ENCODE measurements at regions not wholly inside any gene's neighbourhood (a gene's known extent, or its start where the extent isn't known, plus 50 kb on each side); places are given as distances from the start of the nearest gene placed in this dataset.

GRCh38 chr22:49691256-49691655 lies 136.4 kb downstream of the BRD1 start (continued):
- TF ChIP-seq ETS1 (IDR thresholded peaks at IDR 0.05): no peak
- TF ChIP-seq ZNF331 (CRISPR knock-in tag; IDR thresholded peaks at IDR 0.05; ENCODE audit: low read depth): no peak

GRCh38 chr22:49690454-49690853 lies 137.2 kb downstream of the BRD1 start:
- Mint-ChIP-seq H3K4me1 (no peaks in the 10 kb centered on the region), H3K27ac (no peak overlapping the region), H3K27me3 (ENCODE audit: insufficient read depth, low read depth, poor library complexity) (peaks cover 5% of the 10 kb centered on the region), H3K4me3 (no peak overlapping the region), H3K9me3 (peaks cover 23% of the 10 kb centered on the region), H3K36me3 (ENCODE audit: low read depth) (peaks cover 20% of the 10 kb centered on the region; the same call in 2 of the 3 replicates)
- no peaks in the 10 kb centered on the region for H3K4me1 ChIP-seq (ENCODE audit: insufficient read depth)
- no peak overlapping the region for H3K4me3 ChIP-seq
- no peaks in the 10 kb centered on the region for H3F3A ChIP-seq (replicated peaks; ENCODE audit: low read depth)
- ATAC-seq (no peak), DNase-seq (ENCODE audit: low spot score) (no peak)
- no peaks in the 10 kb centered on the region for H3K79me2 ChIP-seq (replicated peaks; ENCODE audit: insufficient read depth)
- H3K27ac ChIP-seq (ENCODE audit: low read depth): no peak overlapping the region
- H2AFZ ChIP-seq: no peak overlapping the region
- H3K9me2 ChIP-seq (ENCODE audit: insufficient read depth): no peaks in the 10 kb centered on the region
- H3K27me3 ChIP-seq (ENCODE audit: insufficient read depth): no peaks in the 10 kb centered on the region
- TF ChIP-seq POLR2AphosphoS5 (IDR thresholded peaks at IDR 0.05; ENCODE audit: low read depth): no peak
- no peaks in the 10 kb centered on the region for H3K36me3 ChIP-seq (ENCODE audit: insufficient read depth)
- no peak overlapping the region for H3K4me2 ChIP-seq
- H4K20me1 ChIP-seq (replicated peaks; ENCODE audit: insufficient read depth): no peaks in the 10 kb centered on the region

- no peak overlapping the region for H3K27ac ChIP-seq (ENCODE audit: low read depth)
- Mint-ChIP-seq H3K9me3 (peaks cover 23% of the 10 kb centered on the region), H3K4me3 (no peak overlapping the region), H3K27me3 (ENCODE audit: insufficient read depth, low read depth, poor library complexity) (peaks cover 5% of the 10 kb centered on the region), H3K36me3 (ENCODE audit: low read depth) (peaks cover 20% of the 10 kb centered on the region; the same call in 2 of the 3 replicates), H3K4me1 (no peaks in the 10 kb centered on the region), H3K27ac (no peak overlapping the region)
- H3K4me1 ChIP-seq (ENCODE audit: insufficient read depth): no peaks in the 10 kb centered on the region
- H3F3A ChIP-seq (replicated peaks; ENCODE audit: low read depth): no peaks in the 10 kb centered on the region
- no peaks in the 10 kb centered on the region for H3K79me2 ChIP-seq (replicated peaks; ENCODE audit: insufficient read depth)
- no peaks in the 10 kb centered on the region for H3K9me2 ChIP-seq (ENCODE audit: insufficient read depth)
- no peak for TF ChIP-seq JUNB (IDR thresholded peaks at IDR 0.05; ENCODE audit: unreplicated experiment)
- no peaks in the 10 kb centered on the region for H3K36me3 ChIP-seq (ENCODE audit: insufficient read depth)
- no peak overlapping the region for H3K4me2 ChIP-seq
- DNase-seq (ENCODE audit: low spot score) (no peak), ATAC-seq (no peak)
- H4K20me1 ChIP-seq (replicated peaks; ENCODE audit: insufficient read depth): no peaks in the 10 kb centered on the region
- H3K4me3 ChIP-seq: no peak overlapping the region
- H3K27me3 ChIP-seq (ENCODE audit: insufficient read depth): no peaks in the 10 kb centered on the region
- no peak overlapping the region for H2AFZ ChIP-seq
These were observed 137.8 kb downstream of the BRD1 start for GRCh38 chr22:49689858-49690257.

GRCh38 chr22:49689255-49689770 lies 138.4 kb downstream of the BRD1 start:
- Mint-ChIP-seq H3K36me3 (ENCODE audit: low read depth) (peaks cover 20% of the 10 kb centered on the region; the same call in 2 of the 3 replicates), H3K4me3 (no peak overlapping the region), H3K27me3 (ENCODE audit: insufficient read depth, low read depth, poor library complexity) (peaks cover 5% of the 10 kb centered on the region), H3K4me1 (no peaks in the 10 kb centered on the region), H3K27ac (no peak overlapping the region), H3K9me3 (peaks cover 23% of the 10 kb centered on the region)
- Histone ChIP-seq H4K20me1 (replicated peaks; ENCODE audit: insufficient read depth) (no peaks in the 10 kb centered on the region), H3K9me2 (ENCODE audit: insufficient read depth) (no peaks in the 10 kb centered on the region), H3K27me3 (ENCODE audit: insufficient read depth) (no peaks in the 10 kb centered on the region), H3K27ac (ENCODE audit: low read depth) (no peak overlapping the region), H3F3A (replicated peaks; ENCODE audit: low read depth) (no peaks in the 10 kb centered on the region), H3K36me3 (ENCODE audit: insufficient read depth) (no peaks in the 10 kb centered on the region), H3K4me3 (no peak overlapping the region), H3K4me1 (ENCODE audit: insufficient read depth) (no peaks in the 10 kb centered on the region), H3K4me2 (no peak overlapping the region), H3K79me2 (replicated peaks; ENCODE audit: insufficient read depth) (no peaks in the 10 kb centered on the region), H2AFZ (no peak overlapping the region)
- ATAC-seq (no peak), DNase-seq (ENCODE audit: low spot score) (no peak)
- TF ChIP-seq NANOG (IDR thresholded peaks at IDR 0.05; ENCODE audit: borderline replicate concordance): no peak
- no peak for TF ChIP-seq EZH2 (IDR thresholded peaks at IDR 0.05; ENCODE audit: low read depth, unreplicated experiment)
- TF ChIP-seq CTCF (conservative IDR thresholded peaks at IDR 0.05; ENCODE audit: low read depth in 2 of 2): no peak
- no peak for TF ChIP-seq ZNF331 (CRISPR knock-in tag; IDR thresholded peaks at IDR 0.05; ENCODE audit: low read depth)

Data from GM23338 (cell line).